Muscle layer of duodenum (tissue), 2 donors: ENCODE measurements at regions not wholly inside any gene's neighbourhood (a gene's known extent, or its start where the extent isn't known, plus 50 kb on each side); places are given as distances from the start of the nearest gene placed in this dataset.
"Not testable (repeated sequence)": the region's sequence is repeated elsewhere in the genome, so short reads cannot be mapped to it uniquely, and the experiment has no call there.

ENCODE experiments used
- H3K27ac ChIP-seq: one replicate; pipeline ENCODE4 v1.7.0; 2013; ENCODE audit warnings: mild to moderate bottlenecking, low read length
- H3K27me3 ChIP-seq: one replicate; pipeline ENCODE4 v1.7.0; 2013; ENCODE audit warnings: low read depth, mild to moderate bottlenecking, control low read depth, low read length
- H3K36me3 ChIP-seq, 2 donors: one replicate each; pipeline ENCODE4 v1.7.0; 2013; ENCODE audit warnings: low read length in 2 of 2, control low read depth in 1 of 2, mild to moderate bottlenecking in 1 of 2; ENCODE audit not compliant: insufficient read depth in 2 of 2, control insufficient read depth in 1 of 2
- H3K4me1 ChIP-seq, 2 donors: one replicate each; pipeline ENCODE4 v1.7.0; 2013; ENCODE audit warnings: low read length in 2 of 2, mild to moderate bottlenecking in 2 of 2, control low read depth in 1 of 2, moderate library complexity in 1 of 2; ENCODE audit not compliant: insufficient read depth in 2 of 2, control insufficient read depth in 1 of 2
- H3K4me3 ChIP-seq, 2 donors: one replicate each; pipeline ENCODE4 v1.7.0; 2013; ENCODE audit warnings: low read length in 2 of 2, low read depth in 1 of 2, mild to moderate bottlenecking in 1 of 2
- H3K9me3 ChIP-seq, 2 donors: one replicate each; pipeline ENCODE4 v1.7.0; 2013; ENCODE audit warnings: low read length in 2 of 2, control low read depth in 1 of 2, mild to moderate bottlenecking in 1 of 2; ENCODE audit not compliant: control insufficient read depth in 1 of 2
- donor health status: healthy.

- Histone ChIP-seq H3K27ac (no peak overlapping the region), H3K36me3 (no peaks in the 10 kb centered on the region), H3K4me1 (no peaks in the 10 kb centered on the region), H3K4me3 (no peak overlapping the region), H3K9me3 (no peaks in the 10 kb centered on the region), H3K27me3 (no peaks in the 10 kb centered on the region)
Observed at GRCh38 chr6:170224694-170225660, 65.9 kb downstream of the DLL1 start.

GRCh38 chr6:170223718-170224693 is 66.9 kb downstream of the DLL1 start:
- Histone ChIP-seq H3K27ac (no peak overlapping the region), H3K36me3 (no peaks in the 10 kb centered on the region), H3K4me1 (no peaks in the 10 kb centered on the region), H3K9me3 (no peaks in the 10 kb centered on the region), H3K27me3 (no peaks in the 10 kb centered on the region), H3K4me3 (no peak overlapping the region)

- H3K27ac ChIP-seq, result no peak overlapping the region
- H3K4me1 ChIP-seq, result no peaks in the 10 kb centered on the region
- no peaks in the 10 kb centered on the region for H3K9me3 ChIP-seq
- no peaks in the 10 kb centered on the region for H3K27me3 ChIP-seq
- no peaks in the 10 kb centered on the region for H3K36me3 ChIP-seq
- no peak overlapping the region for H3K4me3 ChIP-seq
Observed at GRCh38 chr6:170222498-170223471, 68.1 kb downstream of the DLL1 start.

DNA sequence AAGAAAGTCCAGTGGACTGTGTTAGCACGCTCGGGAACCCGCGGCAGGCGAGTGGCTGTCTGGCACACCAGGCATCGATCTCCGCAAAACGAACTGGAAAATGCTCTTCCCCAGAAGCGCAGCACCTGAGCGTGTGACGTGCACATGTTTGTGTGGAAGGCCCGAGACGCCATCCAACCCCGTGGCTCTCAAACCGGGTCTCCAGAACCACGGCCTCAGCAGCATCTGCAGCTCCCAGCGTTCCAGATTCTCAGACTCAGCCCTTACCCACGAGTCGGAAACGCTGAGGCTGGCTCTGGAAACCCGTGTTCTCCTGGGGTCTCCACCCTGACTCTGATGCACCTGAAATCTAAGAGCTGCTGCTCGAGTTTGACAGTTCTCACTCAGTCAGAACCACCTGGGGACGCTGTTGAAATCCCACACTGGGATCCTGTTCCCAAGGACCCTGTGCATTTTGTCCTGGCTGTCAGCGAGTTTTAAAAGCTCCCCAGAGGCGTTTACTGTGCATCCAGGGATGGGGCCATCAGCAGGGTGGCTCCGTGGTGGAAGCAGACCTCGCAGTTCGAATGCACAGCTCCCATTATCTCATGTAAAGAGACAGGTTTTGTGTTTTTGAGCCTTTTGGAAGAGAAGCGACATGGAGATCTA is 69.0 kb downstream of the DLL1 start:
- Histone ChIP-seq H3K27ac (no peak overlapping the region), H3K36me3 (no peaks in the 10 kb centered on the region), H3K9me3 (no peaks in the 10 kb centered on the region), H3K27me3 (no peaks in the 10 kb centered on the region), H3K4me1 (no peaks in the 10 kb centered on the region), H3K4me3 (no peak overlapping the region)

DNA sequence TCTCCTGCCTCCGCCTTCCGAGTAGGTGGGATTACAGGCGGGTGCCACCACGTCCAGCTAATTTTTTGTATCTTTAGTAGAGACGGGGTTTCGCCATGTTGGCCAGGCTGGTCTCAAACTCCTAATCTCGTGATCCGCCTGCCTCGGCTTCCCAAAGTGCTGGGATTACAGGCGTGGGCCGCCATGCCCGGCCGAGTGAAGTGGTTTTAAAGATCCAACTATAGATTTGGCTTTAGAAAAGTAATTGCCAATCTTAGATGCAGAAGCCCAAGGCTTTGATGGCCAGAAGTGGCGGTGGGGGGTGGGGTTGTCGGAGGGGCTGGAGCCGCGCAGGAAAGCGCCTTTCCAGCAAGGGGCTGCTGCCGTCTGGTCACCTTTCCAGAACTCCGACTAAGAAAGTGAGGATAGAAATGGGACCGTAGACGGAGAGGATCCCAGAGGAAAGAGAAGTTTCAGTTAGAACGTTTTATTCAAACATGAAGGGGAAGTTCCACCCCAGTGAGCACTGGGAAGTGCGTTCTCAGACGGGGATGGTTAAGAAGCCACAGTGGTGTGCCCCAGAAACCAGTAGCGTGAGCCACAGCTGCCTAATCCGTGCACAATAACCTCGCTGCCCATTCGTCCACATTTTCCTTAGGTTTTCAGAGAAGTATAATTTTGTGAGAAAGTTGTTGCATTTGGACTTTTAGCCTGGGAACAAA is 69.7 kb downstream of the DLL1 start:
- Histone ChIP-seq H3K27me3 (no peaks in the 10 kb centered on the region), H3K9me3 (no peaks in the 10 kb centered on the region), H3K4me3 (no peak overlapping the region), H3K36me3 (no peaks in the 10 kb centered on the region), H3K4me1 (no peaks in the 10 kb centered on the region), H3K27ac (no peak overlapping the region)

DNA sequence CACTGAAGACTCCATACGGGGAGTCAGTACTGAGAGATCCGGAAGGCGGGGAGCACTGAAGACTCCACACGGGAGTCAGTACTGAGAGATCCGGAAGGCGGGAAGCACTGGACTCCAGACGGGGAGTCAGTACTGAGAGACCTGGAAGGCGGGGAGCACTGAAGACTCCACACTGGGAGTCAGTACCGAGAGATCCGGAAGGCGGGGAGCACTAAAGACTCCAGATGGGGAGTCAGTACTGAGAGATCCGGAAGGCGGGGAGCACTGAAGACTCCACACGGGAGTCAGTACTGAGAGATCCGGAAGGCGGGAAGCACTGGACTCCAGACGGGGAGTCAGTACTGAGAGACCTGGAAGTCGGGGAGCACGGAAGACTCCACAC is 77.2 kb downstream of the DLL1 start:
- not testable (repeated sequence) for H3K36me3 ChIP-seq, H3K9me3 ChIP-seq, H3K27ac ChIP-seq, H3K4me3 ChIP-seq, H3K4me1 ChIP-seq, H3K27me3 ChIP-seq

GRCh38 chr6:170212956-170213636 is 77.8 kb downstream of the DLL1 start:
- Histone ChIP-seq H3K9me3 (no peaks in the 10 kb centered on the region), H3K27ac (no peak overlapping the region), H3K4me1 (no peaks in the 10 kb centered on the region), H3K27me3 (no peaks in the 10 kb centered on the region), H3K4me3 (no peak overlapping the region), H3K36me3 (no peaks in the 10 kb centered on the region)

- Histone ChIP-seq H3K36me3 (no peaks in the 10 kb centered on the region), H3K9me3 (no peaks in the 10 kb centered on the region), H3K27me3 (no peaks in the 10 kb centered on the region), H3K27ac (no peak overlapping the region), H3K4me3 (no peak overlapping the region), H3K4me1 (no peaks in the 10 kb centered on the region)
Observed at GRCh38 chr6:170212051-170212756, 78.7 kb downstream of the DLL1 start.

- no peaks in the 10 kb centered on the region for H3K9me3 ChIP-seq
- H3K36me3 ChIP-seq, result no peaks in the 10 kb centered on the region
- H3K4me1 ChIP-seq, result no peaks in the 10 kb centered on the region
- H3K27ac ChIP-seq, result no peak overlapping the region
- H3K27me3 ChIP-seq, result no peaks in the 10 kb centered on the region
- H3K4me3 ChIP-seq, result no peak overlapping the region
Observed at GRCh38 chr6:170211404-170212025, 79.4 kb downstream of the DLL1 start.
